ENCODE measurements at regions not wholly inside any gene's neighbourhood (a gene's known extent, or its start where the extent isn't known, plus 50 kb on each side); places are given as distances from the start of the nearest gene placed in this dataset.

- Histone ChIP-seq H3K79me2 (ENCODE audit: control insufficient read depth, insufficient read depth, low read length) (no peaks in the 10 kb centered on the region), H3K36me3 (replicated peaks in 1 of 2; ENCODE audit: control extremely low read depth in 1 of 2, control insufficient read depth in 1 of 2, extremely low read depth in 1 of 2, insufficient read depth in 2 of 2, low read length in 1 of 2) (no peaks in the 10 kb centered on the region), H3K4me2 (replicated peaks; ENCODE audit: low read depth, low read length, poor library complexity, severe bottlenecking) (no peak overlapping the region), H3K27ac (ENCODE audit: low read length in 2 of 2) (no peak overlapping the region), H3K27me3 (replicated peaks in 1 of 4; ENCODE audit: control extremely low read depth in 1 of 4, control insufficient read depth in 3 of 4, insufficient read depth in 4 of 4, low read length in 3 of 4) (no peaks in the 10 kb centered on the region), H3K9ac (ENCODE audit: low read length) (no peak overlapping the region), H2AFZ (ENCODE audit: insufficient read depth, low read depth, low read length, poor library complexity, severe bottlenecking) (no peak overlapping the region), H3K4me1 (ENCODE audit: control insufficient read depth in 2 of 2, insufficient read depth in 2 of 2, low read length in 2 of 2) (no peaks in the 10 kb centered on the region), H3K9me3 (ENCODE audit: control extremely low read depth in 1 of 3, control insufficient read depth in 2 of 3, insufficient read depth in 1 of 3, low read length in 2 of 3) (no peaks in the 10 kb centered on the region), H3K4me3 (ENCODE audit: control extremely low read depth in 1 of 5, extremely low read depth in 1 of 5, insufficient read depth in 1 of 5, low read depth in 2 of 5, low read length in 4 of 5) (no peak overlapping the region), H4K20me1 (ENCODE audit: control insufficient read depth, insufficient read depth, low read length, poor library complexity, severe bottlenecking) (no peaks in the 10 kb centered on the region)
- DNase-seq (no peak), ATAC-seq (ENCODE audit: low read depth) (no peak)
- POLR2A ChIA-PET = no interaction called here
- CTCF ChIA-PET = no interaction called here
- no CpG with 5 or more reads among the region's 3 CpGs for WGBS (ENCODE audit: insufficient coverage)
- H3K27ac Mint-ChIP-seq = no peak overlapping the region
- H3K4me1 Mint-ChIP-seq = no peaks in the 10 kb centered on the region
- no peaks in the 10 kb centered on the region for H3K9me3 Mint-ChIP-seq (ENCODE audit: insufficient read depth)
- intact Hi-C loops (cut with micrococcal nuclease) = no loop called here
- peaks cover 4% of the 10 kb centered on the region for H3K27me3 Mint-ChIP-seq
- TF ChIP-seq CTCF (IDR thresholded peaks at IDR 0.05) (no peak), EZH2 (IDR thresholded peaks at IDR 0.05; ENCODE audit: borderline replicate concordance, insufficient read depth, low read depth, low read length, poor library complexity, severe bottlenecking) (no peak)
- H3K4me3 Mint-ChIP-seq = no peak overlapping the region
These were observed 214.1 kb downstream of the RDH14 start for GRCh38 chr2:18346344-18346743.

GRCh38 chr2:18345848-18346247 lies 214.6 kb downstream of the RDH14 start:
- 96% methylated on average over 5 of the region's 5 CpGs for WGBS (ENCODE audit: insufficient coverage)
- ChIA-PET CTCF (no interaction called here), POLR2A (no interaction called here)
- Histone ChIP-seq H2AFZ (ENCODE audit: insufficient read depth, low read depth, low read length, poor library complexity, severe bottlenecking) (no peak overlapping the region), H3K79me2 (ENCODE audit: control insufficient read depth, insufficient read depth, low read length) (no peaks in the 10 kb centered on the region), H3K36me3 (replicated peaks in 1 of 2; ENCODE audit: control extremely low read depth in 1 of 2, control insufficient read depth in 1 of 2, extremely low read depth in 1 of 2, insufficient read depth in 2 of 2, low read length in 1 of 2) (no peaks in the 10 kb centered on the region), H3K9me3 (ENCODE audit: control extremely low read depth in 1 of 3, control insufficient read depth in 2 of 3, insufficient read depth in 1 of 3, low read length in 2 of 3) (no peaks in the 10 kb centered on the region), H3K27ac (ENCODE audit: low read length in 2 of 2) (no peak overlapping the region), H3K4me1 (ENCODE audit: control insufficient read depth in 2 of 2, insufficient read depth in 2 of 2, low read length in 2 of 2) (no peaks in the 10 kb centered on the region), H3K4me3 (ENCODE audit: control extremely low read depth in 1 of 5, extremely low read depth in 1 of 5, insufficient read depth in 1 of 5, low read depth in 2 of 5, low read length in 4 of 5) (no peak overlapping the region), H3K4me2 (replicated peaks; ENCODE audit: low read depth, low read length, poor library complexity, severe bottlenecking) (no peak overlapping the region), H3K27me3 (replicated peaks in 1 of 4; ENCODE audit: control extremely low read depth in 1 of 4, control insufficient read depth in 3 of 4, insufficient read depth in 4 of 4, low read length in 3 of 4) (no peaks in the 10 kb centered on the region), H4K20me1 (ENCODE audit: control insufficient read depth, insufficient read depth, low read length, poor library complexity, severe bottlenecking) (no peaks in the 10 kb centered on the region), H3K9ac (ENCODE audit: low read length) (no peak overlapping the region)
- TF ChIP-seq CTCF (IDR thresholded peaks at IDR 0.05) = no peak
- no peak for TF ChIP-seq EZH2 (IDR thresholded peaks at IDR 0.05; ENCODE audit: borderline replicate concordance, insufficient read depth, low read depth, low read length, poor library complexity, severe bottlenecking)
- Mint-ChIP-seq H3K27me3 (peaks cover 4% of the 10 kb centered on the region), H3K9me3 (ENCODE audit: insufficient read depth) (no peaks in the 10 kb centered on the region), H3K4me3 (no peak overlapping the region), H3K4me1 (no peaks in the 10 kb centered on the region), H3K27ac (no peak overlapping the region)
- intact Hi-C loops (cut with micrococcal nuclease) = no loop called here
- ATAC-seq (ENCODE audit: low read depth) (no peak), DNase-seq (no peak)

All from B cell (primary cell).